HG03439 (cell line): ENCODE measurements at regions not wholly inside any gene's neighbourhood (a gene's known extent, or its start where the extent isn't known, plus 50 kb on each side); places are given as distances from the start of the nearest gene placed in this dataset.
"Not testable (repeated sequence)": the region's sequence is repeated elsewhere in the genome, so short reads cannot be mapped to it uniquely, and the experiment has no call there.

Experiments used
- ATAC-seq: cut with Tn5 transposase; IDR thresholded peaks from one replicate; pipeline ENCODE4 v1.9.1; 2021; ENCODE audit warnings: mild to moderate bottlenecking, moderate library complexity; ENCODE audit not compliant: unreplicated experiment

DNA sequence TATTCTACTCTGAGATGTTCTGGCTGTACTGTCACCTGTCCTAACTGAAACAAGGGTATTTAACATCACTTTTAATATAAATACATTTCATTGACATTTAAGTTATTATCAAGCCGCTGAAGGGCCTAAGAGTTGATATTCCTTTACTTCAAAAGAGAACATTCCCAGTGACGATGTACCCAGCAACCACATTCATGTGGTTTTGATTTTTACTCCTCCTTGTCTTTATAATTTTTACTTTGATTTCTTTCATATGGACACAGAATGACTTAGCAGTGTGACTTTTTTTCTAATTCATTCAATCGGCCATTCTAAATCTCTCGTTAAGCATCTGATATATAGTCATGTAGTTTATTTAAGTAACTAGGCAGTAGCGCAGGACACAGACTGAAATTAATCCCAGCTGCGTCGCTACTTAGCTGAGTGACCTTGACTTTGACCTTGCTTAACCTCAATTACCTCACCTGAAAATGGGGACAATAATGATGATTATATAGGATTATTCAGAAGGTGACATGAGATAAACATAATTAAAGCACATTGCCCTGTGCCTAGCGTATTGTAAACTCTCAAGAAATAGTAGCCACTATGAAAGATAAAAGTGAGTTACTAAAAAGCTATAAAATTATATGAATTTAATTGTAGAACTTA lies 476.6 kb downstream of the SETD4 start:
- ATAC-seq: no peak

DNA sequence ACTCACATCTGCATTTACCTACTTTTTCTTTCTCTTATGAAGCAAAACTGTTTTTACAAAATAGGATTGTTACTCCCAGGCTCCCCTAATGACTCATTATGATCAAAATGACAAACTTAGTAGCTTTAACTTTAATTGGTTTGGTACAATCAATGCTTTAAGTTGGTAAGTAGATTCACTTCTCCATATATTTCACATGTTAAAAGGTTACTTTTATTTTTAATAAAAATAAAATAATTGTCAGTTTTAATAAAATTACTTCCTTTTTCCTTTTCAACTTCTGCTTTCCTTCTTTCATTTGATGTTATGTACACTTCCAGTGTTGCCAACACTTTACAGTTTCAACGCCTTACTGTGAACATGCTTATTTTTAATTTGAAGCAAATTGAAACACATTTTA lies 477.6 kb downstream of the SETD4 start:
- no peak for ATAC-seq

DNA sequence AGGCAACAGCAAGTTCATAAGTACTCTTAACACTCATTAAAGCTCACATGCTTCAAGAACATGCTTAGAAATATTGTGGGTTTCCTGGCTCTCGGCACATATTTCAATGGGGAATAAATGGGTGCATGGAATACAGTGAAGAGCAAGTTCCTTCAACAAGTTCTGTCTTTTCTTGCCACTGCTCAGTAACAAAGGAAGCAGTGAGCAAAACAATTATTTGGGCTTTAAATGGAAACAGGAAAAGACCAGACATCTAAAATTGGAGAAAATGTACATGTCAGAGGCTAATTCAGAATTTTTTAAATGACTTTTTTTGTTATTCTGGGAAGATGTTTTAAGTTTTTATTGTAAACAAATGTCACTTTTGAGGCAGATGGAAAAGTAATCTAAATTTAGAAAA lies 478.7 kb downstream of the SETD4 start:
- no peak for ATAC-seq

DNA sequence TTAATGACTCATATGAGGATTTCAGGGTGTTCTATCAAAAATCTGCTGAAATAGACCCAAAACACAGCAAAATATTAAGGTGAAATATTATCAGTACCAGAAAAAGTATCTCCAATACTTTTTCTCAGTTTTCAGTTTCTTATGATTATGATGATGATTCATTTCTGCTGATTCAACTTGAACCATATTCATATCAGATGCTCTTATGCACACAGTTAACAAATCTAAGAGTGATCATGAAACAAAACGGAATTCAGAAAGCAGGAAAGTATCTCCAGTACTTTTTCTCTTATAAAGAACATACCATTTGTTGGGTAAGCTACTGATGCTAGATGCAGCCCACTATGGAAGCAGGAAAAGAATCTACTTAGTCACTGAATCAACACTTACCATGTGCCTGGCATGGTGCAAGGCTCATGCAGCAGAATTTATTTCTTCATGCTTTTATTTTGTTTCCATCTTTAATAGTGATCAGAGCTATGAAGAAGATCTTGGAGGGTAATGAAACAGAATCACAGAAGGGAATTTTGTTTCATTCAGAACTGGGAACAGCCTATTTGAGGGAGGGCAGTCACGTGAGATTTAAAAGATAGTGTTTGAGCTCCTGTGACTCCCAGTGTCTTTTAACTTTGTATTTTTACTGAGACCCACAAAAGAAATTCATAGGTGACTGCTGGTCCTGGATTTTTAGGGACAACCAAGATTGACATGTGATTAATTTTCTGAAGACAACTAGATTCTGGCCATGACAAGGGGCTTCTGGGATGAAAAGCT lies 480.6 kb downstream of the SETD4 start:
- no peak for ATAC-seq

DNA sequence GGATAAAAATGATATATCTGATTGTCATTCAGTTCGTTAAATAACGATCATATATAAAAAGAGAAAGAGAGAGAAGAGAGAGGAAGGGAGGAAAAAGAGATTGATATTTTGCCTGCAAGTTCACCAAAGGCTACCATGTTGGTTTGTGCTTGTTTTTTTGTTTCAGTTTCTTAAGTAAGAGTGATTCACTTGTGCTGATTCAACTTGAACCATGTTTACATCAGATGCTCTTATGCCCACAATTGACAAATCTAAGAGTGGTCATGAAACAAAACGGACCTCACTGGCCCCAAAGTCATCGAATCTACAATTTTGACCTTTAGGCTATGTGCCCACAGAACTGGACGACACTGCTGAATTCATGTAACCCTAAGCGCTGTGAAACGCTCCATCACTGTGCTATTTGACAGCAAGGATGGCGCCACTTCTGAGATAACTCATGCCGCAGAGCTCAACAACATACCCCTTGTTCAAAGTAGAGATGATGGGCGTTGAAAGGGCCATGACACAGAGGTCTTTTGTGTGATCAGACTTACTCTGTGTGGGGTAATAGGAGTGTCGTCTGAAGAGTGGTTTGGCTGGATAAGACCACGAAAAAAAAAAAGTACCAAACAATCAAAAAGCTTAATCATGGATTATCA lies 481.4 kb downstream of the SETD4 start:
- ATAC-seq: no peak

DNA sequence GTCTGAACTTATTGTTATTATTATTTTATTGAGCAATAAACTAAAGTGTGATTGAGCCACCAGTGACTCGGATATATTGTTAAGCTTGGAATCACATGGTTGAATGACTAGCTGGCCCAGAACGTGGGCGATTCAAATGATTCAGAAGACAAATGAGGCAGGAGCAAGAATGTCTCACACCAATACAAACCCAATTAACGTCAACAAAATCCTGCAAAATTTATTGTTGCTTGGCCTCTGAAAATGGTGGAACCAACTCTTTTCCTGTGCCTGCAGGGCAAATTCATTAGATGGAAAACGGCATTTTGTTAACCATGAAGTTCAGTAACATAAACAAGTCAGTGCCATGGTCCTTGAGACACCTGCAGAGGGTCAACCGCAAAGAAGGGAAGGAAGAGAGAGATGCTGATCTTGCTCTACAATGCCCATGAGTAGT lies 482.0 kb downstream of the SETD4 start:
- no peak for ATAC-seq

DNA sequence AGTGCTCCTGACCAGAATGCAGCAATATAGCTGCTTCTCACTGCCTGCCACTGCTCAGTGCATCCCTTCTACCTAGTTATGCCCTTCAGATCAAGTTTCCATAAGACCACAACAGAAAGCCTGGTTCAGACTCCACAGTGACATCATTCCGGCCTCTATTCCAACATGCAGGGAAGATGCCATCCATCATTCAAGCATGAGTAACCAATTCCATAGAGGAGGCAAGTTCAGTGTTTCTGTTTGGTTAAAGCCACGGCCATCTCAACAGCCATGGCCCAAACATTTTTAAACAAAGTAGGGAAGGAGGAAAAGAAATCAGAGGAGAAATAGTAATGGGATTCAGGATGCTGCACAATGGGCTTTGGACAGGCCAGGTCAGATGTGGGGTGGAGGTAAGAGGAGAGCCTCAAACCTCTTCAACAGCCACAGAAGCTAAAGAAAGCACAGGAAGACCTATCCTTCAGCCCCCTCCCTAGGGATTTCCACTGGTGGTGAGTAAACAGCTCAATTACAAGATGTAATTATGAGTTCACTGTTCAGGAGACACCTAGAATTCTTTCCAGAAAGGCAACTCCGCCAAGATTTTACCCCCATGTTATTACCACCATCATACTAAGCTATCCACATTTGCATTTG lies 484.9 kb downstream of the SETD4 start:
- no peak for ATAC-seq

DNA sequence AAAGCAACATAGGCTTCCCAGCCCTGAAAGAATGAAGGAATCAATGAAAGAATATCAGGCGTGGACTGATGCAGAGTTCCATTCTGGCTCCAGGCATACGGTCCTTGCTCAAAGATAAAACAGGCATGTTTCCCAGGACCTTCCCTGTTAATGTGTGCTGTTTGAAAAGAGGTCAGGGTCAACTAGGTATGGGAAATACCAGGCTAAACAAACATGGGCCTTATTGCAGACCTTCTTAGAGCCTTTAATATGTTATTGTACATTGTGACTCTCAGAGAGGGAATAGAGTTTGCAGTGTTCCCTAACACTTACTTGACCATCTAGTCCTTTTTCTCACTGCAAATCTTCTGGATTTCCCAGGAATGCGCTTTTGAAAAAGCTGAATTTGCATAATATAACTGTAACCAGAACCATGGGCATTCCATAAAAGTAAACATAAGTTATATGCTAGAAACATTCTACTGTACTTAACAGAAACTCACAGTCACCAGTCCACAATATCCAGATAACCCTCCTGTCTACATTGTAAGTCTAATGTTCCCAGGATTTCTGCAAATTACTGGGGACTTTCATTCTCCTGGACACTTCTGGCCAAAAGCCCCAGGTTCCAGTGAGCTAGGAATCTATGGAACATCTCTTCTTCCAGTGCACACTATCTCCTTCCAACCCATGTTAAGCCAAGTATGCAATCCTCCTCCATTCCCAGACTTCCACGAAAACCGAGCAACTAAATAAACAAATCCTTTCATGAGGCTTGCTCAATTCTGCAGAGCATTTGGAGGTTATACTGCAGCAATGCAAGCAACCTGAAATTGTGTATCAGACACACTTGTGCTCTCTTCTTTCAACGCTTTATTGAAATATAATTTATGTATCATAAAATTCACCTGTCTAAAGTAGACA lies 486.6 kb downstream of the SETD4 start:
- ATAC-seq: no peak

DNA sequence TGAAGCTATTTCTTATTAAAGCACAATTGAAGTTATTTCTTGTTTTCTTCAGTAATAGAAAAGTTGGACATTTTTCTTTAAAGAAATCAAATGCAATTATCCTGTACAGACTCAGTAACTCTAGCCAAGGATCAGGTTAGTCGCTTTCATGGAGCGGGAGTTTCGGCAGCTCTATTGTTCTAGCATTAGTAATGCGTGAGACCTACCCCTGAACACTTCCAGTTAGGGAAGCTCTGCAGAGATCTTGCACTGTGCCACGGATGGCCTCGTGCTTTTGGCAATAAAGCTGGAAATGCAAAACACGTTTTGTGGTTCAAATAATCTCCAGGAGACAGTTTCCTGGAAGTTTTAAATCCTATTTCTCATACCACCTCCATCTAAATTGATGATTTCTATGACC lies 488.4 kb downstream of the SETD4 start:
- ATAC-seq: no peak

DNA sequence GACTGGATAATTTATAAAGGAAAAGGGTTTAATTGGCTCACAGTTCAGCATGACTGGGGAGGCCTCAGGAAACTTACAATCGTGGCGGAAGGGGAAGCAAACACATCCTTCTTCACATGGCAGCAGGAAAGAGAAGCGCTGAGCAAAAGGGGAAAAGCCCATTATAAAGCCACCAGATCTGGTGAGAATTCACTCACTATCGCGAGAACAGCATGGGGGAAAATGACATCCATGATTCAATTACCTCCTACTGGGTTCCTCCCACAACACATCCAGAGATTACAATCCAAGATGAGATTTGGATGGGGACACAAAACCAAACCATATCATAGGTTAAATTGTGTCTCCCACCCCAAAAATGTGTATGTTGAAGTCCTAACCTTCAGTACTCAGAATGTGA lies 491.7 kb downstream of the SETD4 start:
- no peak for ATAC-seq

DNA sequence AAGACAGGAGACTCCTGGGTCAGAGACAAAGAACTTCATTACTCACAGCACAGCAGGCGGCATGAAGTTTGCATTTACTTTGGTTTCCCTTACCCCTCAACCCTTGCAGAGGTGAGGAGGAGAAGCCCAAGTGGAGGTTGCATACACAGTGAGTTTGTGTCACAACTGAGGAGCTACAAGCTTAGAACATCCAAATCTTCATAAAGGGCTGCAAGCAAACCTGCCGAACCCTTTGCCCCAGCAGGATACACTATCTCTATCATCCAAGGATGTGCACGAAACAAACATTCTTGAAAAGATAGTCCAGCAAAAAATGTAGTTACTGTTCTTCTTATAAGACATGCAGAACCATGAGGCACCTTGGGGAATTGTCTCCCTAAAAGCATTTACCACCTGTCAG lies 493.5 kb downstream of the SETD4 start:
- ATAC-seq: no peak

DNA sequence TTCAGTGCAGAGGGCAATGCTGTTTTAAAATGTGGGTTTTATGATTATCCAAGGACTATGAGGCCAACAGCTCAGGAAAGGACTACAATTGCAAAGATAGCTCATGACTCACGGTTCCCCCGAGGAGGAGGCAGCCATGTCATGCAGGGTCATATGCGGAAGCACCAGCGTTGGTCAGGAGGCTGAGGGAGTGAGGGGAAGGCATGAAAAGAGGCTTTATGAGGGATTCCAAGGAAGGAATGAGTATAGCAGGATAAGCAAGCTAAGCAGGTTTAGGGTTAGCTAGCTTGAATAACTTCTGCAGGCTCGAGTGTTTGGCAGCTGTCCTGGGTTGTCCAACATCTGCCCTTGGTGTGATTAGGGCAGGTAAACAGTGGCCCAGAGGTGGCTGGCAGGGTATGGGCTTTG lies 495.1 kb downstream of the SETD4 start:
- no peak for ATAC-seq

DNA sequence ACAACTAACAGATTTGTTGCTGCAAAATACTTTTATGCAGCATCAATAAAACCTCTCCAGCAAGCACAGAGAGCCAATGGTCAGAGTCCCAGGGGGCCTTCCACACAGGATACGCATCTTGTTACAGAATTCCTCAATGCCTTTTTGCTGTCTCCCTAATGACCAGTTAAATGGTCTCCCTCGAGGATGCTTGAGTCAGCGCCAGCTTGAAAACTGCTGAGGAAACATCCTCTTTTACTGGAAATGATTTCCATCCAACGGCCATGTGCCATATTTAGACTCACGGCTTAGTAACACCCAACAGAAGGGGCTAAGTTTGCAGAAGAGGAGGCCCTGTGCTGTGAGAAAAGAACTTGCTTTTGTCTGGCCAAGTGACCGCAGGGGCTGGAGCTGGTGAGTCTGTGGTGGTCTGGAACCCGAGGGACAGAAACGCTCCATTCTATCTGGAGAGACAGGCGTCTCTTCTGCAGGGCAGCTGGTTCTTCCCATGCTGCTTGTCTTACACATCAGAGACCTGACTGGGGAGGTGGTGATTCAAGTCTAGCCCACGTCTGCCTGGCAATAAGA lies 496.4 kb downstream of the SETD4 start:
- no peak for ATAC-seq

DNA sequence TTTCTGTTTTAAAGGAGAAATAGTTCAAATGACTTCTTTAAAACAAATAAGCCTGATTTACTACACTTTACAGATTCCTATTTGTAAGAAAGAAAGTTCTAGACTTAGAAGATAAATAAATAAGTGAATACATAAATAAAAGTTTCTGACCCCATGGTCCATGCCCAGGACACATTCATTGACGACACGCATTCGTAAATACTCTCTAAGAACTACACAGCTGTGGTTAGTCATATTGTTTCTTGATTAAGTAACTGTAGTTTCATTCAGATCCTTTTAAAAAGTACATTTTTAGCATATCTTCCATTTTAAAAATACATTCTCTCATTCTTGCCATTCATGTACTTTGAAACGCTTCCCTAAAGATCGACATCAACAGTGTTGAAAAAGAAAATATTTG lies 497.4 kb downstream of the SETD4 start:
- no peak for ATAC-seq

DNA sequence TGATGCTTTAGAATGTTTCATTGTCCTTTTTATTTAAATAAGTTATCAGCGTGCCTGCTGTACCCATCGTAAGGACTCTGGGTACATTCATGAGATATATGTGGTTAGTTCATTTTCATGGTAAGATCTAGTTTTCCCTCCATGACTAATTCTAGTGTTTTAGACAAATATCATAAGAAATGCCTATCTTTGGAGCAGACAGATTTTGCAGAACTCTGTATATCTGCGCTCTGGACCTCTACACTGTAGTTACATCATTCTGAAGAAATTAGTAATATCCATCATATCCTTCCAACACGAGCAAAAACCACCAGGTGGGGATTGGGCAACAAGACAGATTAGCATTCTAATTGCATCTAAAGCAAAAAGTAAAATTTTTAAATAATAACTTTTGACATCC lies 499.2 kb downstream of the SETD4 start:
- no peak for ATAC-seq

DNA sequence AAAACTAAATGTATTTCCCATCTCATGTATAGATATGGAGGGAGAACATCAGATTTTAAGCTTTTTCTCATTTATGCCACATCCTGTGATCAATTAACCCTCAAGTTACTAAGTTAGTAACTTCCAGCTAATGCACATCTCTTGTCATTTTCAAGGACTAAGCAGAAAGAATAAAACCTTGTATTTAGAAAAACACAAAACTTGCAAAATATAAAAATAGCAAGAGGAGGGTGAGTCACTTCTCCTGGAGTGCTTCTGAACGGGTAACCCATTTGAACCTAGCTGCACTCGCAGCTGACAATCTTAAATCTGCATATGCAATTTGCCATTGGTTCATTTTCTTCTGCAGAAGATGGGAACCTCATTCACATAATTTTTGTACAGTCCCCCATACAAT lies 500.5 kb downstream of the SETD4 start:
- ATAC-seq: no peak

DNA sequence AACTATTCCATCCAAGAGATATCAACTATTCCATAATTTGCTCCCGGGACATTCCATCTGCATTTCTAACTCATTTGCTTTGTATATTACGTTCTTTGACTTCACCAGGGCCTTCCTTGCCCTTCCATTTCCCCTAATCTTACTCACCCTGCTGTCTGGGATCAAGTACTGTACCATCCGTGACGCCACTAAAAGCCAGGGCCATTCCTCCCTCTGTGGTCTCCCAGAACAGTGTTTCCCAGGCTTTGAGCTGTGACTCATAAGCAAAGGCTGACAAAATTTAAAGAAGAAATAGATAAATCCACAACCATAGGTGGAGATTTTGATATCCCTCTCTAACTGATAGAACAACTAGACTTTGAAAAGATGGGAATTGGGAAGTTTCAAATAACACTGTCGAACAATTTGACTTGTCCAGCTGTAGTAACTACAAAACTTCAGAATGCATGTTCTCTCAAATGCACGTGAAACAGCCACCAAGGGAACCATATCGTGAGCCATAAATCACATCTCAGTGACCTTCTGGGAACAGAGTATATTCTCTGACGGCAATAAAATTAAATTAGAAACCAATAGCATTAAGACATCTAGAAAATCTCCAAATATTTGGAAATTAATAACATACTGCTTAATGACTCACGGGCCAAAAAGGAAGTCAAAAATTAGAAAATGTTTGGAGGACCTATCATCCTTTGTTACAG lies 501.0 kb downstream of the SETD4 start:
- ATAC-seq: no peak

DNA sequence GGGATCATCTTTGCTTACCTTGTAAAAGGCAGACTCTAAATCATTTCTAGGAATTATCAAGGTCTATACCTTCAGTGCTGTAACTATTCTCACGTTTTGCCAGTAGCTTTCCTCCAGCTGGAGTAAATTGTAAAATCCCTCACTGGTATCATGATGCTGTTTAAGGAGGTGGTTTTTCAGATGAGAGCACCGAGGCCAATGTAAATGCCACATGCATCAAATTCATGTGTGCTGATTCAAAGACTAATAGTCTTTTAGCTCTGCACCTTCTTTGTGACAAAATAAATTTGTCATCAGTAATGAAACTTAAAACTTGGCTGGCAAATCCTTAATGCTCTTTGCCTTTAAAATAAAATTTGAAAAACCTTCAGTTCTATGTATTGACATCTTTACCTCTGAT lies 503.8 kb downstream of the SETD4 start:
- ATAC-seq: no peak

DNA sequence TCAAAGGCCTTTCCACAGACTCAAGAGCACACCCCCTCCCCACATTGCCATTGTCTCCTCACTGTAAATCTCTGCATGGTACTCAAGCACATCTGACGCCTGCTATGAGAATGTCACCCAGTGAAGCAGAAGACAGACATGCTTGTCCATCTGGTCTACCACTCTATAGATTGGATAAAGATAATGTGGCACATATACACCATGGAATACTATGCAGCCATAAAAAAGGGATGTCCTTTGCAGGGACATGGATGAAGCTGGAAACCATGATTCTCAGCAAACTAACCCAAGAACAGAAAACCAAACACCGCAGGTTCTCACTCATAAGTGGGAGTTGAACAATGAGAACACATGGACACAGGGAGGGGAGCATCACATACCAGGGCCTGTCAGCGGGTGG lies 503.4 kb upstream of the RUNX1 start:
- ATAC-seq: not testable (repeated sequence)
